IMR-90 (cell line): ENCODE measurements at regions not wholly inside any gene's neighbourhood (a gene's known extent, or its start where the extent isn't known, plus 50 kb on each side); places are given as distances from the start of the nearest gene placed in this dataset.

Experiments used
- ATAC-seq: fragments of 200-7000 bp; cut with Tn5 transposase; 2 replicates; pipeline ENCODE4 v1.9.1; 2020; ENCODE audit warnings: low read depth, mild to moderate bottlenecking, moderate library complexity
- BruUV-seq: library from RNA; stranded (reverse); fragments of 400-500 nt; replicated peaks from 2 replicates; lab custom pipeline; 2021; lab: Mats Ljungman, UMichigan
- CTCF ChIA-PET: fragments of 300-600 bp; formaldehyde crosslinking; extraction: SDS; loops from one replicate; lab custom pipeline; 2021; ENCODE audit warnings: antibody characterized with exemption; lab: Yijun Ruan, JAX
- POLR2A ChIA-PET: fragments of 300-600 bp; sonication (Branson Sonifier 250); formaldehyde crosslinking; loops from one replicate; lab custom pipeline; 2022; ENCODE audit warnings: antibody characterized with exemption; ENCODE audit not compliant: unreplicated experiment; lab: Charles Lee
- DNase-seq: peaks from one replicate; pipeline ENCODE4 v3.0.0; 2013
- H2AFZ ChIP-seq: replicated peaks from 2 replicates; pipeline ENCODE3; 2013; ENCODE audit warnings: low read length, mild to moderate bottlenecking; ENCODE audit not compliant: poor library complexity
- H2AK5ac ChIP-seq: 2 replicates; pipeline ENCODE4 v1.6.1; 2013; ENCODE audit warnings: low read depth, low read length, inconsistent platforms
- H2AK9ac ChIP-seq: replicated peaks from 2 replicates; pipeline ENCODE3; 2013; ENCODE audit warnings: mild to moderate bottlenecking, low read depth, low read length, moderate library complexity; ENCODE audit not compliant: poor library complexity
- H2BK120ac ChIP-seq: 2 replicates; pipeline ENCODE4 v1.6.1; 2013; ENCODE audit warnings: low read depth, low read length, inconsistent platforms
- H2BK15ac ChIP-seq: 3 replicates; pipeline ENCODE4 v1.6.1; 2013; ENCODE audit warnings: low read depth, low read length, inconsistent platforms
- H2BK20ac ChIP-seq: 2 replicates; pipeline ENCODE4 v1.6.1; 2013; ENCODE audit warnings: low read depth, mild to moderate bottlenecking, inconsistent platforms, low read length, moderate library complexity
- H2BK5ac ChIP-seq: 2 replicates; pipeline ENCODE4 v1.6.1; 2013; ENCODE audit warnings: mild to moderate bottlenecking, low read depth, low read length, inconsistent platforms; ENCODE audit not compliant: poor library complexity, severe bottlenecking
- H3K14ac ChIP-seq: replicated peaks from 2 replicates; pipeline ENCODE4 v1.6.1; 2013; ENCODE audit warnings: low read depth, low read length, inconsistent platforms
- H3K18ac ChIP-seq: 2 replicates; pipeline ENCODE4 v1.6.1; 2013; ENCODE audit warnings: low read depth, low read length, control low read depth
- H3K23ac ChIP-seq: 2 replicates; pipeline ENCODE4 v1.6.1; 2013; ENCODE audit warnings: low read depth, low read length, inconsistent platforms
- H3K27ac ChIP-seq: 2 replicates; pipeline ENCODE4 v1.5.1; 2013; ENCODE audit warnings: mild to moderate bottlenecking, control low read depth, low read length; ENCODE audit not compliant: insufficient read depth
- H3K27me3 ChIP-seq: 2 replicates; pipeline ENCODE4 v1.6.1; 2013; ENCODE audit warnings: low read length; ENCODE audit not compliant: control insufficient read depth, insufficient read depth
- H3K36me3 ChIP-seq: 2 replicates; pipeline ENCODE4 v1.6.1; 2013; ENCODE audit warnings: low read length, mixed read lengths; ENCODE audit not compliant: control insufficient read depth, insufficient read depth
- H3K4ac ChIP-seq: 2 replicates; pipeline ENCODE4 v1.6.1; 2013; ENCODE audit warnings: low read depth, low read length, inconsistent platforms
- H3K4me1 ChIP-seq: 2 replicates; pipeline ENCODE4 v1.6.1; 2013; ENCODE audit warnings: low read length, mixed read lengths; ENCODE audit not compliant: control insufficient read depth, insufficient read depth
- H3K4me2 ChIP-seq: 2 replicates; pipeline ENCODE4 v1.6.1; 2013; ENCODE audit warnings: low read depth, mild to moderate bottlenecking, control low read depth, low read length, moderate library complexity
- H3K4me3 ChIP-seq: 2 replicates; pipeline ENCODE4 v1.5.1; 2013; ENCODE audit warnings: low read depth, mild to moderate bottlenecking, control low read depth, low read length, moderate library complexity; ENCODE audit not compliant: insufficient read depth
- H3K56ac ChIP-seq: 2 replicates; pipeline ENCODE4 v1.6.1; 2013; ENCODE audit warnings: low read length, inconsistent platforms; ENCODE audit not compliant: insufficient read depth; ENCODE audit errors: extremely low read depth
- H3K79me1 ChIP-seq, 2 experiments: 2 replicates each; pipeline ENCODE4 v1.6.1; 2013; ENCODE audit warnings: low read length in 2 of 2, inconsistent platforms in 1 of 2, low read depth in 1 of 2
- H3K9ac ChIP-seq: 2 replicates; pipeline ENCODE4 v1.6.1; 2013; ENCODE audit warnings: low read depth, low read length, control low read depth
- H3K9me1 ChIP-seq: 2 replicates; pipeline ENCODE4 v1.6.1; 2013; ENCODE audit warnings: low read length, inconsistent platforms; ENCODE audit not compliant: insufficient read depth
- H3K9me3 ChIP-seq: 2 replicates; pipeline ENCODE4 v1.6.1; 2013; ENCODE audit warnings: low read length; ENCODE audit not compliant: control insufficient read depth, insufficient read depth
- H4K20me1 ChIP-seq: 2 replicates; pipeline ENCODE4 v1.6.1; 2013; ENCODE audit warnings: low read length, inconsistent platforms; ENCODE audit not compliant: insufficient read depth
- H4K5ac ChIP-seq: 2 replicates; pipeline ENCODE4 v1.6.1; 2013; ENCODE audit warnings: mild to moderate bottlenecking, low read depth, low read length, control low read depth
- H4K8ac ChIP-seq, 2 experiments: 2 replicates each; pipeline ENCODE4 v1.6.1; 2013; ENCODE audit warnings: low read depth in 2 of 2, low read length in 2 of 2, control low read depth in 1 of 2, inconsistent platforms in 1 of 2
- H4K91ac ChIP-seq: 2 replicates; pipeline ENCODE4 v1.6.1; 2013; ENCODE audit warnings: low read depth, low read length, inconsistent platforms; ENCODE audit not compliant: insufficient read depth
- CTCF ChIP-seq: conservative IDR thresholded peaks from 2 replicates; pipeline ENCODE4 v1.5.1; 2012; ENCODE audit warnings: mild to moderate bottlenecking, low read depth, low read length, improper control_type of control experiment
- NFE2L2 ChIP-seq: fragments of 150-350 bp; IDR thresholded peaks from 2 replicates; pipeline ENCODE4 v1.6.1; 2016; ENCODE audit warnings: low read depth, mild to moderate bottlenecking, low read length
- WGBS, 2 experiments: methylation state at CpG; one replicate each; pipeline versions ENCODE4 v1.1.5 to v1.1.7; 2013; ENCODE audit warnings: missing lambda C conversion rate in 2 of 2; ENCODE audit not compliant: insufficient read length in 1 of 2; ENCODE audit errors: extremely low coverage in 2 of 2; 5-methylcytosine and 5-hydroxymethylcytosine counted together
- dilution Hi-C: fragments of 300-500 bp; cut with HindIII; formaldehyde crosslinking; loops from one replicate; pipeline ENCODE4 v1.14.3; 2018; ENCODE audit warnings: low sequenced_read_pairs; ENCODE audit not compliant: unreplicated experiment
- in situ Hi-C: fragments of 300-500 bp; cut with MboI; formaldehyde crosslinking; loops from 3 replicates; pipeline ENCODE4 v1.14.3; 2019; ENCODE audit warnings: low sequenced_read_pairs, inconsistent platforms, mixed read lengths
- intact Hi-C: fragments of 100-400 bp; cut with micrococcal nuclease; formaldehyde crosslinking; loops from 2 replicates; pipeline ENCODE4 v1.10.0; 2022

DNA sequence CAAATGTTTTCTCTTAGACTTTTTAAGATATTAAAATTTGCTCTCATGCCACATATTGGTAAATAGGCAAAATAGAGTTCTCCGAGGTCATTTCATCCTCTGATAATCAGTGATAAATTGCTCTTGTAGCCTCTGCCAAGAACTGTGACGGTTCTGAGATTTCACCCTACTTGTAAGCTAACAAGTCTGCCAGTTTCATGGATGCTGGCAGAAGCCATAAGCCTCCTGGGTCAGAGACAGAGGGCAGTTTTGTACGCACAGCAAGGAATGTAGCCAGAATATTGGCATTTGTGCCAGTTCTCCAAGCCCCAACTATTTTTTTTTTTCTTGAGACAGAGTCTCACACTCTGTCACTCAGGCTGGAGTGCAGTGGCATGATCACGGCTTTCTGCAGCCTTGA, 945.0 kb upstream of the WWC1 start:
- H4K91ac ChIP-seq, result no peak overlapping the region
- H3K36me3 ChIP-seq, result no peaks in the 10 kb centered on the region
- no peak overlapping the region for H3K23ac ChIP-seq
- no peaks in the 10 kb centered on the region for H3K9me1 ChIP-seq
- H2BK20ac ChIP-seq, result no peak overlapping the region
- no peak overlapping the region for H3K9ac ChIP-seq
- in situ Hi-C loops (no loop called here), dilution Hi-C loops (no loop called here), intact Hi-C loops (no loop called here)
- TF ChIP-seq NFE2L2, result no peak
- TF ChIP-seq CTCF, result no peak
- H3K79me1 ChIP-seq, result no peaks in the 10 kb centered on the region
- H3K4me3 ChIP-seq, result no peak overlapping the region
- ATAC-seq (no peak), DNase-seq (no peak)
- no peak overlapping the region for H2BK5ac ChIP-seq
- H2AK5ac ChIP-seq, result no peak overlapping the region
- no peaks in the 10 kb centered on the region for H3K9me3 ChIP-seq
- no peak overlapping the region for H3K56ac ChIP-seq
- no TSS peak for BruUV-seq
- H4K8ac ChIP-seq, result no peak overlapping the region
- H3K4ac ChIP-seq, result no peak overlapping the region
- H3K27me3 ChIP-seq, result no peaks in the 10 kb centered on the region
- H2AK9ac ChIP-seq, result no peak overlapping the region
- no peak overlapping the region for H4K5ac ChIP-seq
- no peak overlapping the region for H3K4me2 ChIP-seq
- no peak overlapping the region for H2AFZ ChIP-seq
- H3K14ac ChIP-seq, result no peak overlapping the region
- H3K27ac ChIP-seq, result no peak overlapping the region
- H4K20me1 ChIP-seq, result no peaks in the 10 kb centered on the region
- POLR2A ChIA-PET, result no interaction called here
- H3K4me1 ChIP-seq, result no peaks in the 10 kb centered on the region
- 60% methylated on average over 1 of the region's 4 CpGs; no CpG with 5 or more reads in 1 of the 2 experiments for WGBS, 2 experiments
- no peak overlapping the region for H3K18ac ChIP-seq
- H2BK15ac ChIP-seq, result no peak overlapping the region
- CTCF ChIA-PET, result interaction anchor here (0.6 kb wide), 1 partner anchor 222 kb away, joined by 3 read pairs; no protein-coding TSS in a partner anchor
- H2BK120ac ChIP-seq, result no peak overlapping the region
